ENCODE measurements at regions not wholly inside any gene's neighbourhood (a gene's known extent, or its start where the extent isn't known, plus 50 kb on each side); places are given as distances from the start of the nearest gene placed in this dataset.

DNA sequence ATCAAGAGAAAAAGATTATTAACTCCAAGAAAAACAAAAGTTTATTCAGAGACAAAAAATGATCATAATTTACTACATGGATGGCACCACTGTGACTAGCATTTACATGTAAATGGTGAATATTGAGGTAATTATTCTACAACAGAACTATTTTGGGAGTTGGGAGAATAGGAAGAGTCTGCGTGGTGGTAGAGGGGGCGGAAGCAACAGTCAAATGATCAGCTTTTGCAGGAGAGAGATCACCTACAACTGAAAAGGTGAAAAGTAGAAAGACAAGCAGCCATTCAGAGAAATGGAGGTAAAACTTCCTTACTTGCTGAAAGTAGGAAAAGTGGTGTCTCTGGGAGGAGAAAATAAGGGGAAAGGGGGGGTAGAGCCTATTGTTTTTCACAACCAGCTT lies 62.8 kb upstream of the SACS start:
- TF ChIP-seq, protein P1, sequence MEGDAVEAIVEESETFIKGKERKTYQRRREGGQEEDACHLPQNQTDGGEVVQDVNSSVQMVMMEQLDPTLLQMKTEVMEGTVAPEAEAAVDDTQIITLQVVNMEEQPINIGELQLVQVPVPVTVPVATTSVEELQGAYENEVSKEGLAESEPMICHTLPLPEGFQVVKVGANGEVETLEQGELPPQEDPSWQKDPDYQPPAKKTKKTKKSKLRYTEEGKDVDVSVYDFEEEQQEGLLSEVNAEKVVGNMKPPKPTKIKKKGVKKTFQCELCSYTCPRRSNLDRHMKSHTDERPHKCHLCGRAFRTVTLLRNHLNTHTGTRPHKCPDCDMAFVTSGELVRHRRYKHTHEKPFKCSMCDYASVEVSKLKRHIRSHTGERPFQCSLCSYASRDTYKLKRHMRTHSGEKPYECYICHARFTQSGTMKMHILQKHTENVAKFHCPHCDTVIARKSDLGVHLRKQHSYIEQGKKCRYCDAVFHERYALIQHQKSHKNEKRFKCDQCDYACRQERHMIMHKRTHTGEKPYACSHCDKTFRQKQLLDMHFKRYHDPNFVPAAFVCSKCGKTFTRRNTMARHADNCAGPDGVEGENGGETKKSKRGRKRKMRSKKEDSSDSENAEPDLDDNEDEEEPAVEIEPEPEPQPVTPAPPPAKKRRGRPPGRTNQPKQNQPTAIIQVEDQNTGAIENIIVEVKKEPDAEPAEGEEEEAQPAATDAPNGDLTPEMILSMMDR (IDR thresholded peaks at IDR 0.05), result no peak
- TF ChIP-seq POLR2A (IDR thresholded peaks at IDR 0.05), result no peak
